IMR-90 (cell line): ENCODE measurements at regions not wholly inside any gene's neighbourhood (a gene's known extent, or its start where the extent isn't known, plus 50 kb on each side); places are given as distances from the start of the nearest gene placed in this dataset.

Experiments
- ATAC-seq: fragments of 200-7000 bp; cut with Tn5 transposase; 2 replicates; pipeline ENCODE4 v1.9.1; 2020; ENCODE audit warnings: low read depth, mild to moderate bottlenecking, moderate library complexity
- BruUV-seq: library from RNA; stranded (reverse); fragments of 400-500 nt; replicated peaks from 2 replicates; lab custom pipeline; 2021; lab: Mats Ljungman, UMichigan
- CTCF ChIA-PET: fragments of 300-600 bp; formaldehyde crosslinking; extraction: SDS; loops from one replicate; lab custom pipeline; 2021; ENCODE audit warnings: antibody characterized with exemption; lab: Yijun Ruan, JAX
- POLR2A ChIA-PET: fragments of 300-600 bp; sonication (Branson Sonifier 250); formaldehyde crosslinking; loops from one replicate; lab custom pipeline; 2022; ENCODE audit warnings: antibody characterized with exemption; ENCODE audit not compliant: unreplicated experiment; lab: Charles Lee
- DNase-seq: peaks from one replicate; pipeline ENCODE4 v3.0.0; 2013
- H2AFZ ChIP-seq: replicated peaks from 2 replicates; pipeline ENCODE3; 2013; ENCODE audit warnings: low read length, mild to moderate bottlenecking; ENCODE audit not compliant: poor library complexity
- H2AK5ac ChIP-seq: 2 replicates; pipeline ENCODE4 v1.6.1; 2013; ENCODE audit warnings: low read depth, low read length, inconsistent platforms
- H2AK9ac ChIP-seq: replicated peaks from 2 replicates; pipeline ENCODE3; 2013; ENCODE audit warnings: mild to moderate bottlenecking, low read depth, low read length, moderate library complexity; ENCODE audit not compliant: poor library complexity
- H2BK120ac ChIP-seq: 2 replicates; pipeline ENCODE4 v1.6.1; 2013; ENCODE audit warnings: low read depth, low read length, inconsistent platforms
- H2BK15ac ChIP-seq: 3 replicates; pipeline ENCODE4 v1.6.1; 2013; ENCODE audit warnings: low read depth, low read length, inconsistent platforms
- H2BK20ac ChIP-seq: 2 replicates; pipeline ENCODE4 v1.6.1; 2013; ENCODE audit warnings: low read depth, mild to moderate bottlenecking, inconsistent platforms, low read length, moderate library complexity
- H2BK5ac ChIP-seq: 2 replicates; pipeline ENCODE4 v1.6.1; 2013; ENCODE audit warnings: mild to moderate bottlenecking, low read depth, low read length, inconsistent platforms; ENCODE audit not compliant: poor library complexity, severe bottlenecking
- H3K14ac ChIP-seq: replicated peaks from 2 replicates; pipeline ENCODE4 v1.6.1; 2013; ENCODE audit warnings: low read depth, low read length, inconsistent platforms
- H3K18ac ChIP-seq: 2 replicates; pipeline ENCODE4 v1.6.1; 2013; ENCODE audit warnings: low read depth, low read length, control low read depth
- H3K23ac ChIP-seq: 2 replicates; pipeline ENCODE4 v1.6.1; 2013; ENCODE audit warnings: low read depth, low read length, inconsistent platforms
- H3K27ac ChIP-seq: 2 replicates; pipeline ENCODE4 v1.5.1; 2013; ENCODE audit warnings: mild to moderate bottlenecking, control low read depth, low read length; ENCODE audit not compliant: insufficient read depth
- H3K27me3 ChIP-seq: 2 replicates; pipeline ENCODE4 v1.6.1; 2013; ENCODE audit warnings: low read length; ENCODE audit not compliant: control insufficient read depth, insufficient read depth
- H3K36me3 ChIP-seq: 2 replicates; pipeline ENCODE4 v1.6.1; 2013; ENCODE audit warnings: low read length, mixed read lengths; ENCODE audit not compliant: control insufficient read depth, insufficient read depth
- H3K4ac ChIP-seq: 2 replicates; pipeline ENCODE4 v1.6.1; 2013; ENCODE audit warnings: low read depth, low read length, inconsistent platforms
- H3K4me1 ChIP-seq: 2 replicates; pipeline ENCODE4 v1.6.1; 2013; ENCODE audit warnings: low read length, mixed read lengths; ENCODE audit not compliant: control insufficient read depth, insufficient read depth
- H3K4me2 ChIP-seq: 2 replicates; pipeline ENCODE4 v1.6.1; 2013; ENCODE audit warnings: low read depth, mild to moderate bottlenecking, control low read depth, low read length, moderate library complexity
- H3K4me3 ChIP-seq: 2 replicates; pipeline ENCODE4 v1.5.1; 2013; ENCODE audit warnings: low read depth, mild to moderate bottlenecking, control low read depth, low read length, moderate library complexity; ENCODE audit not compliant: insufficient read depth
- H3K56ac ChIP-seq: 2 replicates; pipeline ENCODE4 v1.6.1; 2013; ENCODE audit warnings: low read length, inconsistent platforms; ENCODE audit not compliant: insufficient read depth; ENCODE audit errors: extremely low read depth
- H3K79me1 ChIP-seq, 2 experiments: 2 replicates each; pipeline ENCODE4 v1.6.1; 2013; ENCODE audit warnings: low read length in 2 of 2, inconsistent platforms in 1 of 2, low read depth in 1 of 2
- H3K9ac ChIP-seq: 2 replicates; pipeline ENCODE4 v1.6.1; 2013; ENCODE audit warnings: low read depth, low read length, control low read depth
- H3K9me1 ChIP-seq: 2 replicates; pipeline ENCODE4 v1.6.1; 2013; ENCODE audit warnings: low read length, inconsistent platforms; ENCODE audit not compliant: insufficient read depth
- H3K9me3 ChIP-seq: 2 replicates; pipeline ENCODE4 v1.6.1; 2013; ENCODE audit warnings: low read length; ENCODE audit not compliant: control insufficient read depth, insufficient read depth
- H4K20me1 ChIP-seq: 2 replicates; pipeline ENCODE4 v1.6.1; 2013; ENCODE audit warnings: low read length, inconsistent platforms; ENCODE audit not compliant: insufficient read depth
- H4K5ac ChIP-seq: 2 replicates; pipeline ENCODE4 v1.6.1; 2013; ENCODE audit warnings: mild to moderate bottlenecking, low read depth, low read length, control low read depth
- H4K8ac ChIP-seq, 2 experiments: 2 replicates each; pipeline ENCODE4 v1.6.1; 2013; ENCODE audit warnings: low read depth in 2 of 2, low read length in 2 of 2, control low read depth in 1 of 2, inconsistent platforms in 1 of 2
- H4K91ac ChIP-seq: 2 replicates; pipeline ENCODE4 v1.6.1; 2013; ENCODE audit warnings: low read depth, low read length, inconsistent platforms; ENCODE audit not compliant: insufficient read depth
- MAFK ChIP-seq: IDR thresholded peaks from 2 replicates; pipeline ENCODE4 v1.6.1; 2012; ENCODE audit warnings: low read depth, low read length, improper control_type of control experiment
- WGBS, 2 experiments: methylation state at CpG; one replicate each; pipeline versions ENCODE4 v1.1.5 to v1.1.7; 2013; ENCODE audit warnings: missing lambda C conversion rate in 2 of 2; ENCODE audit not compliant: insufficient read length in 1 of 2; ENCODE audit errors: extremely low coverage in 2 of 2; 5-methylcytosine and 5-hydroxymethylcytosine counted together
- dilution Hi-C: fragments of 300-500 bp; cut with HindIII; formaldehyde crosslinking; loops from one replicate; pipeline ENCODE4 v1.14.3; 2018; ENCODE audit warnings: low sequenced_read_pairs; ENCODE audit not compliant: unreplicated experiment
- in situ Hi-C: fragments of 300-500 bp; cut with MboI; formaldehyde crosslinking; loops from 3 replicates; pipeline ENCODE4 v1.14.3; 2019; ENCODE audit warnings: low sequenced_read_pairs, inconsistent platforms, mixed read lengths
- intact Hi-C: fragments of 100-400 bp; cut with micrococcal nuclease; formaldehyde crosslinking; loops from 2 replicates; pipeline ENCODE4 v1.10.0; 2022
- TF ChIP-seq, protein P1 (sequence below): fragments of 150-350 bp; IDR thresholded peaks from 2 replicates; pipeline ENCODE4 v1.6.1; 2016; ENCODE audit warnings: low read depth, mild to moderate bottlenecking, low read length, moderate library complexity, borderline replicate concordance

DNA sequence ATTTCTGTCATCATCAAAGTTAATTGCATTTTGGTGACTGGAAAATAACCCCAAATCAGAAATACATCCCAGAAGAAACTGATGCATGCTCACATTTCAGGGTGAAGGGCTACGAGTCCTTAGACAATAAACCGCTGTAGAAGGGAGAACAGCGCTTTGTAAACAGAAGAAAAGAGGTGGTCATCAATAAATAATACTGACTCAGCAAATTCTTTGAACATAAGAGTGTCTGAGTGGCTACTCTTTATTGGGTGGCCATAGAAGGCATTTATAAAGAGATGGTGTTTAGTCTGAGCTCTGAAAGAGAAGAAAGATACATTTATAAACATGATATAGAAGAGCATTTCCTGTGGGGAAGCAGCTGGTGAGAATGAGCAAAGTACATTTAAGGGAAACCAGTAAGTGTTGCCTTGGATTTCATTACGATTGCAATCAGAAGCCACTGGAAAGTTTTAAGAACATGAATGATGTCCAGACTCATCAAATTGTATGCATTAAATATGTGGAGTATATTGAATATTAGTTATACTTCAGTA lies 246.9 kb upstream of the GIMD1 start:
- H3K9ac ChIP-seq: no peak overlapping the region
- H2BK5ac ChIP-seq: no peak overlapping the region
- H3K4me2 ChIP-seq: no peak overlapping the region
- H4K8ac ChIP-seq: no peak overlapping the region
- no peaks in the 10 kb centered on the region for H3K4me1 ChIP-seq
- H2AK9ac ChIP-seq: no peak overlapping the region
- H3K9me3 ChIP-seq: no peaks in the 10 kb centered on the region
- no peaks in the 10 kb centered on the region for H3K27me3 ChIP-seq
- in situ Hi-C loops (no loop called here), intact Hi-C loops (no loop called here), dilution Hi-C loops (no loop called here)
- ATAC-seq (no peak), DNase-seq (no peak)
- H3K4me3 ChIP-seq: no peak overlapping the region
- no peak overlapping the region for H2BK20ac ChIP-seq
- no peaks in the 10 kb centered on the region for H3K36me3 ChIP-seq
- H3K79me1 ChIP-seq: no peaks in the 10 kb centered on the region
- no peak overlapping the region for H3K14ac ChIP-seq
- H3K4ac ChIP-seq: no peak overlapping the region
- H3K56ac ChIP-seq: no peak overlapping the region
- H4K91ac ChIP-seq: no peak overlapping the region
- TF ChIP-seq, protein P1, sequence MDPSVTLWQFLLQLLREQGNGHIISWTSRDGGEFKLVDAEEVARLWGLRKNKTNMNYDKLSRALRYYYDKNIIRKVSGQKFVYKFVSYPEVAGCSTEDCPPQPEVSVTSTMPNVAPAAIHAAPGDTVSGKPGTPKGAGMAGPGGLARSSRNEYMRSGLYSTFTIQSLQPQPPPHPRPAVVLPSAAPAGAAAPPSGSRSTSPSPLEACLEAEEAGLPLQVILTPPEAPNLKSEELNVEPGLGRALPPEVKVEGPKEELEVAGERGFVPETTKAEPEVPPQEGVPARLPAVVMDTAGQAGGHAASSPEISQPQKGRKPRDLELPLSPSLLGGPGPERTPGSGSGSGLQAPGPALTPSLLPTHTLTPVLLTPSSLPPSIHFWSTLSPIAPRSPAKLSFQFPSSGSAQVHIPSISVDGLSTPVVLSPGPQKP: no peak
- TF ChIP-seq MAFK: peak; percentile 99
- H2AFZ ChIP-seq: no peak overlapping the region
- H3K23ac ChIP-seq: no peak overlapping the region
- H2BK120ac ChIP-seq: no peak overlapping the region
- no peaks in the 10 kb centered on the region for H4K20me1 ChIP-seq
- no peak overlapping the region for H3K27ac ChIP-seq
- WGBS, 2 experiments: no CpG with 5 or more reads among the region's 4 CpGs
- POLR2A ChIA-PET: no interaction called here
- H2AK5ac ChIP-seq: no peak overlapping the region
- no peaks in the 10 kb centered on the region for H3K9me1 ChIP-seq
- BruUV-seq: no TSS peak
- CTCF ChIA-PET: no interaction called here
- no peak overlapping the region for H2BK15ac ChIP-seq
- no peak overlapping the region for H3K18ac ChIP-seq
- no peak overlapping the region for H4K5ac ChIP-seq
